ENCODE measurements at regions not wholly inside any gene's neighbourhood (a gene's known extent, or its start where the extent isn't known, plus 50 kb on each side); places are given as distances from the start of the nearest gene placed in this dataset.
"Not testable (repeated sequence)": the region's sequence is repeated elsewhere in the genome, so short reads cannot be mapped to it uniquely, and the experiment has no call there.

DNA sequence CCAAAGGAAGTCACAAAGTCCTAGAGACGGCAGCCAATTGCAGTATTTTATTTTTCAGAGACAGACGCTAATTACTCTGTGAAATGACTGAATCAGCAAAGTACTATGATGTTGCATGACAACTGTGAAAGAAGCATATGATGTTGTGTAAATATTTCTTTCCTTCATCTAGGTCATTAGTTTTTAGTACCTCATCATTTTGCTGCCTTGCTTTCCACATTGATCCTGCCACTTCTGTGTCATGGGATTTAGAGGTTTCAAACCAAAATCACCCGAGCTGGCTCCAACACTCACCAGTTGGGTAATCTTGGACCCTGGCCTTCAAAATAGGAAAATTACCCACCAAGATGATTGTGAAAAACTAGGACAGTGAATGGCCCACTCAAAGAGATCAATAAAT lies 585.2 kb downstream of the ACTL7B start:
- no peak for DNase-seq

DNA sequence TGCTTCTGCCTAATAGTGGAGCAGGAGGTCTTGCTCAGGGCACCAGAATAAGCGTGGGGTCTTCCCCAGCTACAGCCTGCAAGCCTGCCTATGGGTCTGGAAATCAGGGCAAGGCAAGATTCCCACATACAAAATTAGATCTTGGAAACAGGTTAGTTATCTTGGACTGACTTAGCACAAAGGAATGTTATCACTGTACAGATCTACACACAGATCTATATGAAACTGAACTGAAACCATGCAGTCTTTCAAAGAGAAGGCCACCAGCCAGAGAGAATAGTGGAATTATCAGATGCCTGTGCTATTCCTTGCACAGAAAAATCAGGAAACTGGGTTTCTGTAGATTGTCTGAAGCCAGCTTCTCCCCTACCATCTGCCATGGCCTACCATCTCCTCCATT lies 585.7 kb downstream of the ACTL7B start:
- DNase-seq = no peak

DNA sequence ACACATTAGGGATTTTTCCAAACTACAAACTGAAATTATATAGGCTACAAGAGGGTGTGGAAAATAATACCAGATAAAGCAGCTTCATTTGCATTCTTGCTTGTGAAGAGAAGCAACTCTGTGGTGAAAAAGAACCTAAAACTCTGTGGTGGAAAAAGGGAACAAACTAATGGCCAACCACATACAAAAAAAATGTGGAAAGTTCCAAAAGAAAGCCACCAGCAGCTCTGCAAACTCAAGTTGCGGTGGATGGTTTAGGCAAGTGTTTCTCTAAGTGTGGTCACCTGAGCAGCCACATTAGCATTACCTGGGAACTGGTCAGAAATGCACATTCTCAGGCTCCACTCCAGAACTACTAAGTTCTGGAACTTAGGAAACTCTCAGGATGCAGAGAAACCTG lies 586.4 kb downstream of the ACTL7B start:
- no peak for DNase-seq

DNA sequence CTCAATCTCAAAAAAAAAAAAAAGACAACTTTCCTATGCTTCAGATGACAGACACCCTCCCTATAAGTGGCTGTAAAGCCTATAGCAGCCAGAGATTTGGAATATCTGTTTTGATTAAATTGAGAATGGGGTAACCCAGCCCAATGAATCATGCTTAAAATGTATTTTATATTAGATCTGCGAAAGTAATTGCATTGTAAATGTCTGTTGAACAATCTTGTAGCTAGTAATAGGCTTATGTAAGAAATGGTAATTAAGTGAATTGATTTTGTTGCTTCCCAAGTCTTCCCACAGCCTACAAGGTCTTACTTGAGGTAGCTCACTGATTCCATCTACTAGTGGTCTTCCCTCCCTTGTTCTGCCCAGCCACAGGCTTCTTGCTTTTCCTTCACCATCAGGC lies 590.7 kb downstream of the ACTL7B start:
- DNase-seq = no peak

DNA sequence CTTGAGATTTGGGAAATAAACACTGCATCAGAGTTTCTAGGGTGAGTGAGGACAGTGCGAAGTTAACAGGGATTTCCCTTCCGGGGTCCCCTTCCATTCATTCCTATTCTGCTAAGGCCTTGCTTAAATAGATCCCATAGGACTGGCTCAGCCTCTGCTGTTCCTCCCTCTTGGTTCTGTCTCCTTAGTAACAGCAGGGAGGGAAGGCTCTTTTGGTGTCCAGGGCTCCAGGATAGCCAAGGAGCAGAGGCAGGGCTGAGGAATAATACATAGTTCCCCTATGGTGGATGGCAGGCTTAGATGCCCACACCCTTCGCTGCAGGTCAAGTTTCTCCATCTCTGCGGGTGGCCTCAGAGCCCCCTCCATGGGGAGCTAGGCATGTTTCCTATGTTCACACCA lies 591.7 kb downstream of the ACTL7B start:
- DNase-seq = no peak

DNA sequence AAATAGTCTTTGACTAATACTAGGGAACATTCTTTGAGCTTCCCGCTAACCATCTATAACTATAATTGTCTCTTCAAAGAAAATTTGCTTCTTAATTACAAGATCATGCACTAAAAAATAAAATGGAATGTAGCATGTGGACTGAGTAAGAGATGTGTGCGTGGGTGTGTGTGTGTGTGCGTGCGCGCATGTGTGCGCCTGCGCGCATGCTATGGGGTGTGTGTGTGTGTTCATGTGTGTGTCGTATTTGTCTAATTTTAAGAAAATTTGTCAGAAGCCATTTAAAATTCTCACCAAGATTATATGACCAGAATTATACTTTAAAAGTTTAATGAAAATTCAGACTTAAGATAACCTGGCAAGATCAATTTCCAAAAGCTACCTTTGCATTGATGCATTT lies 593.0 kb downstream of the ACTL7B start:
- no peak for DNase-seq

DNA sequence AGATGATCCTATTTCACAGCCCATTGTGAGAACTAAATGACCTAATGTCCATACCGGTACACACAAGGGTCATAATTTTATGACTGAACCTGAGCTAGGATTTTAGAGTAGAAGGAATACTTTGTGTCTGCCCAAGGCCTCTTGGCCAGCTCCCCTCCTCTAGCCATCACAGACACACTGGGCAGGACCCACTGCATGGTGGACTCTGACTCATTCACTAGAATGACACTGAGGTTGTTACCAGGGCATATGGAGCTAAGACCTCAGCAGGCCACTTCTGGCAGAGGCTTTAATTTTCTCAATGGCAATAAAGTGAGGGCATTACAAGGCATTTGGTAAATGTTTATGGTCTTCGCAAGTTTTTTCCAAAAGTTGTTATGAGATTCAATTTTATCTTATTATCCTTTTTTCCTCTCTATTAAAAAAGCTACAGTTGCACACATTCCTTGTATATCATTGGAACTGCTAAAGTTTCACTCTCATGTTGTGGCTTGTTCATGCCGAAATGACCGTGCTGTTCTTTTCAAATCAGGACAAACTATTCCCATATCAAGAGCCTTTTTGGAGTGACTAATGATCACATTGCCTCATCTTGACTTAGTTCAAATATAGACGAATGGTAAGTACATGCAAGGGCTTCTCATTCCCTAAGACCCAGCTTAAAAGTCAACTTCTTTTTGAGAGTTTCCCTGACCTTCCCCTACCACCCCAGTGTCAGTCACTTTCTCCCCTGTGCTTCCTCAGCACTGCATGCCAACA lies 595.7 kb downstream of the ACTL7B start:
- no peak for DNase-seq

DNA sequence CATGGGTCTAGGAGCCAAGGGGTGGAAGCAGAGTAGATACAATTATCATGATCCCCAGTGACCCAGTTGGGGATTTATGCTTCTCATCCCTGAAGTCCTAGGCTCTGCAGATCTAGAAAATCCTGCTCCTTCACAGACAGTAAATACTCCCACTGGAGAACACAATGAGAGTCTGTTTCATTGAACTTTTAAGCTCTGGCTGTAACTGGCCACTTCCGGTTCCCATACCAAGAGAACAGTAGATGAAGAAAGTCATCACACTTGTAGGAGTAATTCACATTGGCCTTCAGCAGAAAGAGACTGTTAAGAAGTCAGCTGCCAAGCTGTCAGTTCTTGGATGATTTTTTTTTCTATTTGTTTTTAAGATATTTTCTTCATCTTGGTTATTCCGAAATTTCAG lies 597.1 kb downstream of the ACTL7B start:
- DNase-seq = no peak

DNA sequence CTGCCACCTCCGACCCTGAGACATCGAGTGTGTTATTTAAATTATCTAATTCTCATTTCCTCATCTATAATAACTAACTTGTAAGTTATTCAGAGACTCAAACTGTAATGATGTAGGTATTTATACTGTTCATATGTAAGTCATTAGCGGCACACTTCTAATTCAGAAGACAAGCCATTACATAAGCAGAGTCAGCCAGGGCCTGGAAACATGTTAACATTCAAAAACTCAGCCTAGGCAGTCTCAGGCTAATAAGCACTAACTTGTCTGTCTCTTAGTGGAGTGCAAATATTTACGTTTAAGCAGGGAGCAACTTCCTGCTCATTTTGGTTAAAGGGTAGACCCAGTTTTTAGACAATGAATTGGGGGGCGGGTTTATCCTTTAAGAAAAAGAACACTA lies 598.4 kb downstream of the ACTL7B start:
- peak; percentile 20 for DNase-seq

DNA sequence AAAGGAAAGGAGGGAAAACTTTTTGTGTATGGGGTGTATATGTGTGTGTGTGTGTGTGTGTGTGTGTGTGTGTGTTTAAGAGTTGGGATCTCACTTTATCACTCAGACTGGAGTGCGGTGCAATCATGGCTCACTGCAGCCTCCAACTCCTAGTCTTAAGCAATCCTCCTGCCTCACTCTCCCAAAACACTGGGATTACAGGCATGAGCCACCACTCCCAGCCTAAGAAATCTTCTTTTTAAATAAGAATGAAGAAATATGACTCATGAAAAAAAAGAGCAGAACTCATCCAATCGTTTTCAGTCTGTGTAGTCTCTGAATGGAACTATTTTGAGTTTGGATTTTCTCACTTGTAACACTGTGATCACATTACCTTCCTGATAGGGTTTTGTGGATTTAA lies 601.5 kb downstream of the ACTL7B start:
- DNase-seq = no peak

DNA sequence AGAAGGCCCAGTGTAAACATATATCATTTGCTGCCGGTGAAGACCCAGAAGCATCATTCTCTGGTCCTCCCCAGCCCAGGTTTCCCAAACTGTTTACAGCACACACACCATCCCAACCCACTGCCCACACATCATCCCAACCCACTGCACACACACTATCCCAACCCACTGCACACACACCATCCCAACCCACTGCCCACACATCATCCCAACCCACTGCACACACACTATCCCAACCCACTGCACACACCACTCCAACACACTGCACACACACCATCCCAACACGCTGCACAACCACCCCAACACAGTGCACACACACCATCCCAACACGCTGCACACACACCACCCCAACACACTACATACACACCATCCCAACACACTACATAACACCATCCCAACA lies 608.4 kb downstream of the ACTL7B start:
- DNase-seq = not testable (repeated sequence)

DNA sequence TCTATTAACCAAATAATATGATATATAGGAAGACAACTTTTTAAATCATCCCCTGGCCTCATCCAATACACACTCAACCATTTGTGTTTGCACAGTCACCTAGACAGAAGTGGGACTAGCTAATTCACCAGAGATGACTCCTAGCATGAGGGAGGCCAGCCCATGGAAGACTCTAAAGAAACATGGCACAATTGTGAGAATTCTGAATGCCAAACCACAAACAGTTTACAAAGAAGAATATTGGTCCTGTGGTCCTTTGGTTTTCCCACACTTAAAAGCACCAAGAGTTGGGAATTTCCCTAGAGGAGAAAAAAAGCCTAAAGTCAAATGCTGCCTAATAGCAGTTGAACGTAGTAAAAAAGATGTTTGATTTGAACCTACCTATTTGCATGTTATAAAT lies 609.9 kb downstream of the ACTL7B start:
- no peak for DNase-seq

DNA sequence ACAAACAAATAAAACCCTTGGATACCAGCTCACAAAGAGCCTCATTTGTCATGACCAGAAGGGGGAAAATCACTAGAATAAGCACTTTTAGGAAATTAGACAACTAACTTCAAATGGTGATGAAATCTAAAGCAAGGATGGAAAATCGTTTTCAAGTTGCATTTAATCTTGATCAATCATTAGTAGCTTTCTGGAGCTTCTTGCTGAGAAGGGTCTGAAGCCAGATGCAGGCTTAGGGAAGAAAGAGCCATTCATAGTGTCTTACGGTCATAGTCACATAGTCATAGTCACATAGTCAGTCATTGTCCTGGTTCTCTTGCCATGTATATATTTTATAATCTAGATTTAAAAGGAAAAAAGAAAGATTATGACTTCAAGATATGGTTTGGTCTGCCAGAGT lies 610.5 kb downstream of the ACTL7B start:
- no peak for DNase-seq

DNA sequence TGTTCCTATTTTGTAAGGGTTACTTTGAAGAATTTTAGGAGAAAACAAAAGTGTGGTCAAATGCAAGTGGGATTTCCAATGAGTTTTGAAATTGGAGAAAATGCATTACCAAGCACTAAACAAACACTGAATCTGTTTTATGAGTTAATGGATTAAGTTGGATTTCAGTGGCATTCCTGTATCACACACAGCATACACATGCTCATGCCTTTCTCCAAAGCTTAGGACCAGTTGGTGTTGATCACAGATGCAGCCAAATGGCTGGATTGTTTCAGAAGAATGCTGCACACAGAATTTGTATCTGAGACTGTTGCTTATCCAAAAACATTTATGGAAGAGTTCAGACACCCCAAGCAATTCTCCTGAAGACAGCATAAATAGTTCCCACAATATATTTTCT lies 611.1 kb downstream of the ACTL7B start:
- DNase-seq = no peak

DNA sequence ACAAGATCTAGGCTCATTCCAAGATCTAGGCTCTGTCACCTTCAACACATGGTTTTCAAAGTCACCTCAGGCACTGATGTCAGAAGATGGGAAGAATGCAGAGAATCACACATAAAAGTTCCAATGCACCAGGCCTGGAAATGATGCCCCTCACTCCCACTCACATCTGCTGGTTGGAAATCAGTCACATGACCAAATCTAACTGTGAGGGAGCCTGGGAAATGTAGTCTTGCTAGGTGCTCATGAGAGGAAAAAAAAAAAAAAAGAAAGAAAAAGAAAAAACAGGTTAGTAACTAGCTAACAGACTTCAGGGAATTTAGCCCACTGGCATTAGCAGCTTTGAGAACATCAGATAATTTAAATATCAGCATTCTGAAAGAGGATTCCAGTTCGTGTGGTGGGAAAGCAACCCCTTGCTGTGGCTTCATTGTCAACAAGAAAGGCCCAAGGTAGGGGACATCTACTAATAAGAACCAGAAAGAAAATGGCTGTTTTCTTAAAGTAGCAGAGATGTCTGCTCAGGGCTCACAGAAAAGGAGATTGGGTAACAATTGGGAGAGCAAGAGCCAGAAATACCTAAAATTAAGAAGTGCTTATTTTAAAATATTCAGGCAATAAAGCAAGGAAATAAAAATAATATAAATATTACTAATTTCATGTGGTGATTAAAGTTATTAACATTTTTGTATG lies 614.3 kb downstream of the ACTL7B start:
- no peak for DNase-seq

DNA sequence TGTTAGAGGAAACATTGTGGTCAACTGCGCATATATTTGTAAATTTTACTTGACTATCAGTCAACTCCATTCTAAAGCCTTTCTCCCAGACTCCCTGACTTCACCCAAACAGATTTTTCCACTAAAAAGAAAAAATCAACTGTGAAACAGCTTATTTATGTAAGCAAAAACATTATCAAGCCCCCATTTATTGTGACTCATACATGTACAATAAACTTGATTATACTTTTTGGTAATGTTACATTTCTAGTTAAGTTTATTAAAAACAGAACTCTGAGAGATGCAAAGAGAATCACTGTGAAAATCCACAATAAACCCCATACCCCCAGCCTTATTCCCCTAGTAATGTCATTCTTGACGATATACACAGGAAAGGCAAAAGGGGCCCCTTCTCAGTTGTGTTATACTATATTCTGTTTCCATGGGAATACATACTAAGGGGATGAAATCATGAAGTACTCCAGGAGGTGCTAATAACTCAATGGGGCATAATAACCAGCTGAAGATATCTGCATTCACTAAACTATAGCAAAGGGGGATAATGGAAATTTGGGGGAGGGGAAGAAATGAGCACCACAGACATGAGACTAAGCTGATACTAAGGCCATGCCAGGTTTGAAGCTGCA lies 616.0 kb downstream of the ACTL7B start:
- no peak for DNase-seq

DNA sequence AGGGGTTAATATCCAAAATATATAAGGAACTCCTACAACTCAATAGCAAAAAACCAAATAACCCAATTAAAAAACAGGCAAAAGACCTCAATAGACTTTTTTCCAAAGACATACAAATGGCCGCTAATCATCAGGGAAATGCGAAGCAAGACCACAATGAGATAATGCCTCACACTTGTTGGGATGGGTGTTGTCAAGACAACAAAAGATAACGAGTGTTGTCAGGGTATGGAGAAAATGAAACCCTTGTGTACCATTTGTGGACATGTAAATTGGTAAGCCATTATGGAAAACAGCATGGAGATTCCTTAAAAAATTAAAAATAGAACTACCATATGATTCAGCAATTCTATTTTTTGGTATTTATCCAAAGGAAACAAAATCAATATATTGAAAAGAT lies 620.2 kb downstream of the ACTL7B start:
- no peak for DNase-seq

DNA sequence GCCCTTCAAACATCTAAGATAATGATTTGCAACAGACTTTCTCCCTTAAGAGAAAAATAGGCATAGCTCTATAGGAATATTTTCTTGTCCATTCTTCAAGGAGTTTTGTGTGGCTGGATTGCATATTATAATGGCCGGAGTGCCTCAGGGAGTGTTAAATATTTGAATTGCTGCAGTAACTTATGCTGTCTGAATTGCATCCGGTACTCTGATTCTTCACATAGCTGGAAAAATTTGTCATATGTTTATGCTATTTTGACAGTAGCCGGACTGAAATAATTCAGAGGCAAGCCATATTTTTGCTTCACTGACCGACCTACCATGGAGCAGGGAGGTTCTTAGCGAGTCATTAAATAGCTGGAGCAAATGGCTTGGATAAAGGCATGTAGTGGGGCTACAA lies 621.0 kb downstream of the ACTL7B start:
- DNase-seq = no peak

DNA sequence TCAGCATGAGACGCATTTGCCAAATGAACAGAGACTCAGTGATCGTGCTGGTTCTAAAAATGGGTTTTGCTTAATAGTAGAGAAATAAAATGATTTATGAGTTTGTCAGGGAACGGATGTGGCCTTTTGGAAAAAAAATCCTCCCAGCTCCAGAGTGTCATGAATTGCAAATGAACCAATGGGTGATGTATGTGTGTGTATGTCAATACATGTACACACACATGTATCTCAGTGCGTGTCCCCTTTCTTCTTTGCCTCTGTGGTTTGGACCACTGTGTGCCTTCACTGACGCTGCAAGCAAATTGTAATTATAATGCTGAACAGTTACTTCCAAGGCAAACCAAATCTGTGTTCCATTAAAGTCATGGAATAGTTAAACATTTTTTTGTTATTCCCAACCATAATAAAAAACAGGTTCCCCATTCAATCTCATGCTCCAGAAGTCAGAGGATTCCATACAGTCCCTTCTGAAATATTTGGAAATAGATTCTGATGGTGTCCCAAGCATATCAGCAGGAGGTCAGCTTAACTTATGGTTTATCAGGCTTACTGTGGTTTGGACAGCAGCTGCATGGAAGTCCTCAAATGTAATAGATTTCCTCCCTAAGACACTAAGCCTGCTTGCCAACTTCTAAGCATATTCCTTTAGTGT lies 630.5 kb downstream of the ACTL7B start:
- DNase-seq = no peak

DNA sequence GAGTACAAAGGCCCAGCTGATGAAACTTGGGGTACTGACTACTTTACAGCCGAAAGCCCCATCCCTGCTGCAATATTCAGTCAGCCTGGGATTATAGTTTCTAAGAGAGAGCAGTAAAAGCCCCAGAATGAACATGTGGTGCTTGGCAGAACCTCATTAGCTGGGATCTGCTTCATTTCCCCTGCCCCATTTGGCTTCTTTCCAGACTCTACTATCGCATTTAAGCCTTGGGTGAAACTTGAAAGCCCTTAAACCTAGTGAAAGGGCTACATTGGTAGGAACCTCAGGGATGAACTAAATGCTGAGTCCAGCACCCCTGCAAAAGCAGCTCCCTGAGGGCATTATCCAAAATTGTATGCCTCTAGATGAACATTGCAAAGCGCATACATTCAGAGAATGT lies 631.1 kb downstream of the ACTL7B start:
- no peak for DNase-seq

DNA sequence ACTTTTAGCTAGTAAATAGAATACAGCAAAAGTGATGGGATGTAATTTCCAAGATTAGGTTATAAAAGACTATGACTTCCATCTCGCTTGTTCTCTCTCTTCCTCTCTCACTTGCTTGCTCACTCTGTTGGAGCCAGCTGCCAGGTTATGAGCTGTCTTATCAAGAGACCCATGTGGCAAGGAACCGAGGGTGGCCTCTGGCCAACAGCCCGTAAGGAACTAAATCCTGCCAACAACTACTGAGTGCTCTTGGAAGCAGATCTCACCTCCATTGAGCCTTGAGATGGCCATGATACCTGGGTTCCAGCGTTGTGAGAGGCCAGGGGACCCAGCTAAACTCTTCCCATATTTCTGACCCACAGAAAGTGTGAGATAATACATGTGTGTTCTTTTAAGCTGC lies 636.1 kb downstream of the ACTL7B start:
- no peak for DNase-seq

DNA sequence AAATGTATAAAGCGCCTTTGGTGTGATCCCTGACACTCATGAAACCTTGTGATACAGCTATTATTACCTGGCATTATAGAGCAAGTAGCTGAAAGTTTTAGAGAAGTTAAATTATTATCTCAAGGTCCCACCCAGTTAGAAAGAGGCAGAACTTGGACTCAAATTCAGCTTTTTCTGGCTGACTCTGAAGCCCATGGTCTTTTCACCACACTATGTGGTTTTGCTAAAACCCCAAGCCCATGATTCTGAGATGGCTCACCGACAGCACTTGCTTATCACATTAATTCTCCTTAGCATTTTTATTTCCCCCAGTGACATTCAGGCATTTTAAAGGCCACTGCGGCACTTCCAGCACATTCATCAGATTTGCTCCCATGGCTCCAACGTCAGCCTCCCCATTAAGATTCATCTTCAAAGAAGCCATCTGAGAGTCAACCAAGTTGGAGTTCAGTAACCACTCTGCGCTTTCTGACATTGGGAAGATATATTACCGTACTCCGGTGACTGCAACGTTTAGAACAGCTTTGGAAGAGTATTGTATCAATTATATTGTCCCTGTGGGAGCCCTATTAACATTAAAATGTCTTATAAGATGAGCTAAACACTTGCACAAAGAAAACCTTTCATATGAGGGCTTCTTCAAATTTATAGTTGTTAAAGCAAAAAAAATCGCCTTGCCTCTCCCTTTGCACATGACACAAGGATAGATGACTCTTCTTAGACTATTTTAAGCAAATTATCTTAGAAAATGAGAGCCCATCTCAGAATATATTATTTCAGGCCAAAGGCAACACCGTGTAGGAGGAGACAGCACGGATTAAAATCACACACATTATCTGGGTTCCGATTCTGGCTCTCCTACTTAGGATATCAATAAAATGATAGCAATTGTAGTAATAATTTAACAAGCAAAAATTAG lies 638.1 kb downstream of the ACTL7B start:
- no peak for DNase-seq

DNA sequence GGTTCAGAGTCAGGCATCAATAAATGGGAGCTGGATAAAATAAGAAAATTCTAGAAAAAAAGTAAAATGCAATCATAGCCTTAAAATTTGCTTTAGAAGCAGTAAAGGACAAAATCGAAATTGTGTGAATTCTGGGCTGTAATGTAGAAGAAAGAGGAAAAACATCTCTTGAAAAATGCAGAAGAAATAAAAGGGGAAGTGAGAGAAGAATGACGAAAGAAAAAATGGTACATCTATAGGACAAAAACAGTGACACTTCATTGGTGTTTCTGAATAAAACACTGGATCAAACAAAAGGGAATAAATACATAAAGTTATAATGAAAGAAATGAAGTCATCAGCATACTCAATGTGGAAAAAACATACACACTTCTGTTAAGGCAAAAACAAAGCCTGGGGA lies 642.3 kb downstream of the ACTL7B start:
- DNase-seq = no peak

Data from NCI-H1417 treated with DMSO at 0.1 percent for 48 hours (cell line).